ENCODE measurements at regions not wholly inside any gene's neighbourhood (a gene's known extent, or its start where the extent isn't known, plus 50 kb on each side); places are given as distances from the start of the nearest gene placed in this dataset.
A peak's percentile ranks its signal among the peaks of the same experiment; 100 is the strongest.
"Not testable (repeated sequence)": the region's sequence is repeated elsewhere in the genome, so short reads cannot be mapped to it uniquely, and the experiment has no call there.

- DNase-seq = no peak
- intact Hi-C loops (cut with DNase I, micrococcal nuclease) = no loop called here
- Histone ChIP-seq H3K36me3 (ENCODE audit: low read depth) (no peaks in the 10 kb centered on the region), H3K4me1 (ENCODE audit: low read depth) (no peaks in the 10 kb centered on the region), H3K9me3 (no peaks in the 10 kb centered on the region), H3K4me3 (no peak overlapping the region)
- no peak for ATAC-seq
- TF ChIP-seq, protein P1, sequence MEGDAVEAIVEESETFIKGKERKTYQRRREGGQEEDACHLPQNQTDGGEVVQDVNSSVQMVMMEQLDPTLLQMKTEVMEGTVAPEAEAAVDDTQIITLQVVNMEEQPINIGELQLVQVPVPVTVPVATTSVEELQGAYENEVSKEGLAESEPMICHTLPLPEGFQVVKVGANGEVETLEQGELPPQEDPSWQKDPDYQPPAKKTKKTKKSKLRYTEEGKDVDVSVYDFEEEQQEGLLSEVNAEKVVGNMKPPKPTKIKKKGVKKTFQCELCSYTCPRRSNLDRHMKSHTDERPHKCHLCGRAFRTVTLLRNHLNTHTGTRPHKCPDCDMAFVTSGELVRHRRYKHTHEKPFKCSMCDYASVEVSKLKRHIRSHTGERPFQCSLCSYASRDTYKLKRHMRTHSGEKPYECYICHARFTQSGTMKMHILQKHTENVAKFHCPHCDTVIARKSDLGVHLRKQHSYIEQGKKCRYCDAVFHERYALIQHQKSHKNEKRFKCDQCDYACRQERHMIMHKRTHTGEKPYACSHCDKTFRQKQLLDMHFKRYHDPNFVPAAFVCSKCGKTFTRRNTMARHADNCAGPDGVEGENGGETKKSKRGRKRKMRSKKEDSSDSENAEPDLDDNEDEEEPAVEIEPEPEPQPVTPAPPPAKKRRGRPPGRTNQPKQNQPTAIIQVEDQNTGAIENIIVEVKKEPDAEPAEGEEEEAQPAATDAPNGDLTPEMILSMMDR (IDR thresholded peaks at IDR 0.05) = no peak
Observed at GRCh38 chr7:51426163-51426562, 109.6 kb upstream of the COBL start.

GRCh38 chr7:51409934-51410333 is 93.3 kb upstream of the COBL start:
- H3K4me1 ChIP-seq (ENCODE audit: low read depth); H3K4me3 ChIP-seq; H3K36me3 ChIP-seq (ENCODE audit: low read depth); H3K9me3 ChIP-seq; intact Hi-C loops (cut with DNase I, micrococcal nuclease); ATAC-seq; DNase-seq: not testable (repeated sequence)

DNA sequence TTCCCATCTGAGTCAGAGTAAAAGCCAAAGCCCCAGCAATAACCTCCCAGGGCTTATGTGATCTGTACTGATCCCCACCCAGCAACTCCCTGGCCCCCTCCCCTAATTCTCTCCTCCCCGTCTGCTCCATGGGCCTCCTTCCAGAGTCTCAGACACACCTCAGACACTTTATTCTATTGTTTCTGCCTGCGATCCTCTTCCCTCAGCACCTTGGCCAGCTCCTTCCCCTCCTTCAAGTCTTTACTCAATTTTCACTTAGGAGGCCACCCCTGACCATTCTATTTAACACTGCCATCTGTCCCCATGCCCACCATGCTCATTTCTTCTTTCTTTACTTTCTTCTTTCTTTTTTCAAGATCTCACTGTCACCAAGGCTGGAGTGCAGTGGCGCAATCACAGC is 81.0 kb upstream of the COBL start:
- DNase-seq; intact Hi-C loops (cut with DNase I, micrococcal nuclease); H3K4me3 ChIP-seq; H3K9me3 ChIP-seq; H3K4me1 ChIP-seq (ENCODE audit: low read depth); H3K36me3 ChIP-seq (ENCODE audit: low read depth); ATAC-seq: not testable (repeated sequence)

- intact Hi-C loops (cut with DNase I, micrococcal nuclease); H3K4me1 ChIP-seq (ENCODE audit: low read depth); H3K36me3 ChIP-seq (ENCODE audit: low read depth); DNase-seq; H3K4me3 ChIP-seq; ATAC-seq; H3K9me3 ChIP-seq: not testable (repeated sequence)
Observed at GRCh38 chr7:51393003-51393402, 76.4 kb upstream of the COBL start.

DNA sequence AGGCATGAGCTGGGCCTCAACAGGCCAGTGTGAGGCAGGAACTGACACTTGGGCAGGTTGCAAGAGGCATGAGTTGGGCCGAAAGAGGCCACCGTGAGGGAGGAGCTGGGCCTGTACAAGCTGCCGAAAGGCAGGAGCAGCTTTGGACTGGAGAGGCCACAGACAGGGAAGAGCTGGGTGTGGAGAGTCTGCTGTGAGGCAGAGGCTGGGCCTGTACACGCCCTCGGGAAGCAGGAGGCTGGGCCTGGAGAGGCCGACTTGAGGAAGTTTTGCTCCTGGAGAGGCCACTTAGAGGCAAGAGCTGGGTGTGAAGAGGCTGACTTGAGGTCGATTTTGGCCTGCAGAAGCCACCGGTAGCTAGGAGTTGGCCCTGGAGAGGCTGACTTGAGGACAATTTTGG is 73.3 kb upstream of the COBL start:
- peak in 2 of 3 donors; percentile 22 to 39 for DNase-seq
- H3K36me3 ChIP-seq (ENCODE audit: low read depth); ATAC-seq; H3K9me3 ChIP-seq; intact Hi-C loops (cut with DNase I, micrococcal nuclease); H3K4me3 ChIP-seq; H3K4me1 ChIP-seq (ENCODE audit: low read depth): not testable (repeated sequence)

- H3K36me3 ChIP-seq (ENCODE audit: low read depth); H3K9me3 ChIP-seq; DNase-seq; H3K4me3 ChIP-seq; intact Hi-C loops (cut with DNase I, micrococcal nuclease); H3K4me1 ChIP-seq (ENCODE audit: low read depth); ATAC-seq: not testable (repeated sequence)
Observed at GRCh38 chr7:51389216-51389812, 72.7 kb upstream of the COBL start.

DNA sequence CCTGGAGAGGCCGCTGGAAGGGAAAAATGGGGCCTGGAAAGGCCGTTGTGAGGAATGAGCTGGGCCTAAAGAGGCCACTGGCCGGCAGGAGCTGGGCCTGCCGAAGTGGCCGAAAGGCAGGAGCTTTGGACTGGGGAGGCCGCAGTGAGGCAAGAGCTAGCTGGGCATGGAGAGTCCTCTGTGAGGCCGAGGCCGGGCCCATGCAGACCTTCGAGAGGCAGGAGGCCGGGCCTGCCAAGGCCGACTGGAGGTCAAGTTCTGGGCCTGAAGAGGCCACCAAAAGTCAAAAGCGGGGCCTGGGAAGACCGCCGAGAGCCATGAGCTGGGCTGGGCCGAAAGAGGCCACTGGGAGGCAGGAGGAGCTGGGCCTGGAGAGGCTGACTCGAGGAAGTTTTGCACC is 71.6 kb upstream of the COBL start:
- H3K36me3 ChIP-seq (ENCODE audit: low read depth); H3K9me3 ChIP-seq; ATAC-seq; H3K4me3 ChIP-seq; DNase-seq; H3K4me1 ChIP-seq (ENCODE audit: low read depth); intact Hi-C loops (cut with DNase I, micrococcal nuclease): not testable (repeated sequence)

DNA sequence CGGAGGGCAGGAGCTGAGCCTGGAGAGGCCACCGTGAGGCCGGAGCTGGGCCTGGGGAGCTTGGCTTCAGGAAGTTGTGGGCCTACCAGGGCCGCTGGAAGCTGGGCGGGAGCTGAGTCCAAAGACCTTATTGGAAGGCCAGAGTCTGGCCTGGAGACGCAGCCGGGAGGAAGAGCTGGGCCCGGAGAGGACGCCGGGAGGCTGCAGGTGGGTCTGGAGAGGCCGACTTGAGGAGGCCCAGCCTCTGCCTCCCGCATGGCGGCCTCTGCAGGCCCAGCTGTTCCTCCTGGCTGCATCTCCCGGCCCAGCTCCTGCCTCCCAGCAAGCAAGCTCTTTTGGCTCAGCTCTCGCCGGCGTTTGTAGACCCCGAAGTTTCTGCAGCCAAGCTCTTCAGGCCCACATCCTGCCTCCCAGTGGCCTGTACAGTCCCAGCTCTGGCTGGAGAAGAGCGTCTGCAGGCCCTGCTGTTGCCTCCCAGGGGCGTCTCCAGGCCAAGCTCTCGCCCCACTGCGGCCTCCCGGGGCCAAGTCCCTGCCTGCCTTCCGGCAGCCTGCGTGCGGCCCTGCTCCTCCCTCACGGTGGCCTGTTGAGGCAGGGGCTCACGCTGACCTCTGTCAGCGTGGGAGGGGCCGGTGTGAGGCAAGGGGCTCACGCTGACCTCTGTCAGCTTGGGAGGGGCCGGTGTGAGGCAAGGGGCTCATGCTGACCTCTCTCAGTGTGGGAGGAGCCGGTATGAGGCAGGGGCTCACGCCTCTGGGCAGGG is 70.4 kb upstream of the COBL start:
- H3K4me1 ChIP-seq (ENCODE audit: low read depth); ATAC-seq; DNase-seq; H3K9me3 ChIP-seq; H3K4me3 ChIP-seq; intact Hi-C loops (cut with DNase I, micrococcal nuclease); H3K36me3 ChIP-seq (ENCODE audit: low read depth): not testable (repeated sequence)

- ATAC-seq; H3K4me3 ChIP-seq; H3K4me1 ChIP-seq (ENCODE audit: low read depth); H3K9me3 ChIP-seq; H3K36me3 ChIP-seq (ENCODE audit: low read depth); intact Hi-C loops (cut with DNase I, micrococcal nuclease); DNase-seq: not testable (repeated sequence)
Observed at GRCh38 chr7:51386184-51386583, 69.6 kb upstream of the COBL start.

DNA sequence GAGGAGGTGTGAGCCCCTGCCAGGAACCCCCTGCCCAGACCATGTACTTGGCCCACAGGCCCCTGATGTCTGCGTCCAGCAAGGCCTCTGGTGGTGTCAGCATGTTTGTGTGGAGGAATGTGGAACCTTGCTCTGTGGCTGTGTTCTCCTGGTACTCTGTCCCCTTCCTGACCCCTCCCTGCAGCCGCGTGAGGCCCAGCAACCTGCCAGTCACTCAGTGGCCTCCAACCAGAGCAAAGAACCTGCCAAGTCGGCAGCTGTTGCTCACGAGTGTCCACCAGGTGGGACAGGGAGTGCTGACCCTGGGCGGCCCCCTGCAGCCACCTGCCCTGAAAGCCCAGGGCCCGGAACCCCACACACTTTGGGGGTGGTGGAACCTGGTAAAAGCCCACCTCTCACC is 65.6 kb upstream of the COBL start:
- DNase-seq; H3K9me3 ChIP-seq; ATAC-seq; intact Hi-C loops (cut with DNase I, micrococcal nuclease); H3K36me3 ChIP-seq (ENCODE audit: low read depth); H3K4me3 ChIP-seq; H3K4me1 ChIP-seq (ENCODE audit: low read depth): not testable (repeated sequence)
